Esophagus muscularis mucosa (tissue), 4 donors: ENCODE measurements at regions not wholly inside any gene's neighbourhood (a gene's known extent, or its start where the extent isn't known, plus 50 kb on each side); places are given as distances from the start of the nearest gene placed in this dataset.

Experiments used
- EP300 ChIP-seq: sonication (generic); formaldehyde crosslinking; IDR thresholded peaks from one replicate; pipeline ENCODE4 v1.6.1; 2017; ENCODE audit warnings: antibody characterized with exemption
- POLR2A ChIP-seq: fragments of 450-650 bp; IDR thresholded peaks from one replicate; pipeline ENCODE4 v1.6.1; 2017; ENCODE audit warnings: antibody characterized with exemption, moderate library complexity, mild to moderate bottlenecking, low read depth
- POLR2AphosphoS5 ChIP-seq, 2 donors: sonication (generic); formaldehyde crosslinking; IDR thresholded peaks; one replicate each; pipeline ENCODE4 v1.6.1; 2017; ENCODE audit warnings: antibody characterized with exemption in 2 of 2
- TF ChIP-seq, protein P1 (sequence below), 3 experiments: fragments of 200-600 bp in 2 of 3; fragments of 450-650 bp in 1 of 3; sonication (generic) in 2 of 3; IDR thresholded peaks; one replicate each; pipeline ENCODE4 v1.5.1; 2017 to 2019; ENCODE audit warnings: antibody characterized with exemption in 3 of 3, mild to moderate bottlenecking in 2 of 3, moderate library complexity in 1 of 3

DNA sequence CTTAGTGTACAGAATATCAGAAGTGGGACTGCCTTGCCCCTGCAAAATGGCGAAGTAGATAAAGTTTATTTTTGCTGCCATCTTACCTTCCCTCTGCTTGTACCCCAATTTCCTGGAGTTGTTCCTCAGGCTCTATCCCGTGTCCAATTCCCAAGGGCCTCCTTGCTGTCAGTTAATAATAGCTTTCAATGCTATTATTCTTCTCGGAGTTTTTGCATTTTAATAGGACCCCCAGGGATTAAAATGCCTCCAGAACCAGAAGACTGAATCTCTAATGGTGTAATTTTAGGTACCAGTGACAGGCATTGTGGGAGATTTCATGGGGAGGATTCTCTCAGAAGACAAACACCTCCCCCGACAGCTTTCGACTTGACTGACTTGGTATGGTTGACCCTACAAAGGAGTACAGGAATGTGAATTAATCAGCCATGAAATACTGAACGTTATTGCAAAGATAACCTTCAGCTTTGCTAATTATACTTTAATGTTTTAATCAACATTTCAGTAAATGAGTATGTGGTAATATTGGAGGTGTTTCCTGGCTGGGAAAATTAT is 75.2 kb downstream of the ZNF22 start:
- TF ChIP-seq, protein P1, sequence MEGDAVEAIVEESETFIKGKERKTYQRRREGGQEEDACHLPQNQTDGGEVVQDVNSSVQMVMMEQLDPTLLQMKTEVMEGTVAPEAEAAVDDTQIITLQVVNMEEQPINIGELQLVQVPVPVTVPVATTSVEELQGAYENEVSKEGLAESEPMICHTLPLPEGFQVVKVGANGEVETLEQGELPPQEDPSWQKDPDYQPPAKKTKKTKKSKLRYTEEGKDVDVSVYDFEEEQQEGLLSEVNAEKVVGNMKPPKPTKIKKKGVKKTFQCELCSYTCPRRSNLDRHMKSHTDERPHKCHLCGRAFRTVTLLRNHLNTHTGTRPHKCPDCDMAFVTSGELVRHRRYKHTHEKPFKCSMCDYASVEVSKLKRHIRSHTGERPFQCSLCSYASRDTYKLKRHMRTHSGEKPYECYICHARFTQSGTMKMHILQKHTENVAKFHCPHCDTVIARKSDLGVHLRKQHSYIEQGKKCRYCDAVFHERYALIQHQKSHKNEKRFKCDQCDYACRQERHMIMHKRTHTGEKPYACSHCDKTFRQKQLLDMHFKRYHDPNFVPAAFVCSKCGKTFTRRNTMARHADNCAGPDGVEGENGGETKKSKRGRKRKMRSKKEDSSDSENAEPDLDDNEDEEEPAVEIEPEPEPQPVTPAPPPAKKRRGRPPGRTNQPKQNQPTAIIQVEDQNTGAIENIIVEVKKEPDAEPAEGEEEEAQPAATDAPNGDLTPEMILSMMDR (IDR thresholded peaks at IDR 0.05), result no peak
- no peak for TF ChIP-seq POLR2A
- TF ChIP-seq EP300, result no peak
- TF ChIP-seq POLR2AphosphoS5 (IDR thresholded peaks at IDR 0.05), result no peak
